Fibroblast of peridontal ligament (primary cell): ENCODE measurements at regions not wholly inside any gene's neighbourhood (a gene's known extent, or its start where the extent isn't known, plus 50 kb on each side); places are given as distances from the start of the nearest gene placed in this dataset.

Experiments
- DNase-seq: peaks from one replicate; pipeline ENCODE4 v3.0.0-alpha.2; 2010; ENCODE audit errors: extremely low read depth

- no peak for DNase-seq
Observed at GRCh38 chr12:46573347-46573658, 200.7 kb upstream of the SLC38A2 start.

GRCh38 chr12:46572644-46573346 is 200.2 kb upstream of the SLC38A2 start:
- DNase-seq, result no peak

DNA sequence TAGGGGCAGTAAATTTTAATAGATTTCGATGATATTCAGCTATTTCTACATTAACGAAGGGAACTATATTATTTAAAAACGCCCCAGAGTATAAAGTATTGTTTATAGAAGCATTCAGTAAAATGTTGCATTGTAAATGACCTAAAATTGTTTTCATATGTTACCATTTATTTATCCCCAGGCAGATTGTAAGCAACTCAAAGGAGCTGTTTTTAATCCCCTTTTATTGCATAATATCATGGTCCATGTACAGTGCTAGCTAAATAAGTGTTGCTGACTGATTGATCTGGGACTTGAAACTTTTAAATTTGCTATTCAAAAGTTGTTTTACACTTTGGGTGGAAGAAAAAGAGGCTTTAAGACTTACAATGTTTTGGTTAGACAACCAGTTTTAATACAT is 199.0 kb upstream of the SLC38A2 start:
- DNase-seq, result peak; percentile 40

- no peak for DNase-seq
Observed at GRCh38 chr12:46569826-46570439, 197.4 kb upstream of the SLC38A2 start.

- DNase-seq, result no peak
Observed at GRCh38 chr12:46567667-46568066, 195.1 kb upstream of the SLC38A2 start.

DNA sequence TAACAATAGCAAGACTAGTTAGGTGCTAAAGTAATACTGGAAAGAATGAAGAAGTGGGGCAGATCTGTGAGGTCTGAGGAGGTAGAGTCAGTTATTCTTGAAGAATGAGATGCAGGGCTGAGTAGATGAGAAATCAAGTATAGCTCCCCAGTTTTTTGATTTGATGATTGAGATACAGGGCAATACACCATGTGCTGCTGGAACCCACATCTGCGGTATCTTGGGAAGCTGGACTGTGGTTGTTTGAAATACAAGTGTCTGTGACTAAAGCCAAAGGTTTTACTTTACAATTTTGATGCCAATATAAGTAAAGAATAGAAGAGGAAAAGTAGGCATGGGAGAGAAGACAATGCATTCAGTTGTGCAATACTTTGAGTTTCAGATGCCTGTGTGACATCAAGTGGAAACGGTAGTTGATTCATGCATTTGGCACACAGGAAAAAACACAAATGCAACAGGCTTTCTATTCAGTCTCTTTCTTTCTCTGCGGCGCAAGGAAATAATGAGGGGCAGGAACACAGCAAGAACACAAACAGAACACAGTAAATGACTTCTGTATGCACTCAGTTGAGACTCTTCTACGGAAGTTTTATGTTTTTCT is 190.2 kb upstream of the SLC38A2 start:
- peak; percentile 92 for DNase-seq

- DNase-seq, result peak; percentile 29
Observed at GRCh38 chr12:46561769-46562624, 189.4 kb upstream of the SLC38A2 start.

- DNase-seq, result no peak
Observed at GRCh38 chr12:46560874-46561273, 188.3 kb upstream of the SLC38A2 start.

- no peak for DNase-seq
Observed at GRCh38 chr12:46560089-46560488, 187.5 kb upstream of the SLC38A2 start.

DNA sequence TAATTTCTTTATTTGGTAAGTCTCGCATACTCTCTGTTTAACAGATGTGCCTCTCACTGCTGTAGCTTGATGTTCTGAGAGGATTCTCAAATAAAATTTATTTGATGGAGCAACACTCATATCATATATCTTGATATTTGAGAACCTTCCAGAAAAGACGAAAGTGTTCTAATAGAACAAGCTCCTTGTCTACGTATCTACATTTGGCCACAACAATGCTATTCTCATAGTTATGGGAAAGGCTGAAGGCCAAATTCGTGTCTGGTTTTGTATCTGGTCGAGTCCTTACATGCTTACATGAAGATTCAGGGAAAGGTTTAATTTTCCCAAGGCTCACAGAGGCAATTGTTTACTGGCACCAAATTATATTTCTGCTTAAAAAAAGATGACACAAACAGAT is 186.7 kb upstream of the SLC38A2 start:
- DNase-seq, result peak; percentile 62

DNA sequence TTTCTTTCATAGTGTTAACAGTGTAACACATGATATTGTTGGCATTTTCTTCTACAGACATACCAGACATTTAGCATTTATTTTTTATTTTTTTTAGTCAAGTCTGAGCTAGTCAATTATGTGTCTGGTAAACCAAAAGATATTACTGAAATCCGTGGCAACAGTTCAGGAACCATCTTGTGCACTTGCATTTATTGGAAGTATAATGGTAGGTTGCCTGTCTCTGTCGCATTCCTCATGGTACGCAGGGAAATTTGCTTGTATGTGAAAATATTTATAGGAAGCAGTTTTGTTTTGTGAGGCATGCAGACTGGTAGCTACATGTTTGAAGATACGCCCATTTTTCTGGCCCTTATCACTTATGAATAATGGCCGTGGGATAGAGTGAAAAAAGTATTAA is 186.1 kb upstream of the SLC38A2 start:
- DNase-seq, result peak; percentile 45

GRCh38 chr12:46557539-46558373 is 185.2 kb upstream of the SLC38A2 start:
- peak; percentile 95 for DNase-seq

DNA sequence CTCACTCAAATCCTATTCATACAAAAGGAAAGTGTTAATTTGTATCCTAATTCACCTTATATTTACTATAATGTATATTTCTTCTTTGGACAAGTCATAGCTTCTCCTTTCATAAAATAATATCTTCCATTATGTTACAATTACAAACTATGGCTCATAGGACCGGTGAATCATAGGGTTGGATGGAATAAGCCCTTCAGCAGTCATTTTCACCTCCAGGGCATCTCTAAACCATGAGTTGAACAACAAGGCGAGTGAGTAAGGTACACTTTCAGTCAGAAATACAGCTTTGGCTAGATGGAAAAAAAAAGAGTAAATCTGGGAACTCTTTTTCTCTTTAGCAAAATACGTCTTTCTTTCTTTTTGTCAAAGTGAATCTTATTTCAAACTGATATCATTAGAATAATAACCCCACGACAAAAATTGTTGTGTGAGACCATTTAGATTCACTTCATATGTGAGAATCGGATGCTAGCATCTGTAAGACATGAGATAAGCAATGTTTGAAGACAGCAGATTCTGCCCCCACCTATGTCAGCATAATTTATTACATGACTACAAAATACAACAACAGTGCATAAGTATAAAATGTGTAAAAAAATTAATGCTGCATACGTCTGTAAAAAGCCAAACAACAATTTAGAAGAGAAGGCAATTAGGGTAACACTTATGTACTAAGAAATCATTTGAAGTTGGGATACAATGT is 184.4 kb upstream of the SLC38A2 start:
- DNase-seq, result peak; percentile 65

DNA sequence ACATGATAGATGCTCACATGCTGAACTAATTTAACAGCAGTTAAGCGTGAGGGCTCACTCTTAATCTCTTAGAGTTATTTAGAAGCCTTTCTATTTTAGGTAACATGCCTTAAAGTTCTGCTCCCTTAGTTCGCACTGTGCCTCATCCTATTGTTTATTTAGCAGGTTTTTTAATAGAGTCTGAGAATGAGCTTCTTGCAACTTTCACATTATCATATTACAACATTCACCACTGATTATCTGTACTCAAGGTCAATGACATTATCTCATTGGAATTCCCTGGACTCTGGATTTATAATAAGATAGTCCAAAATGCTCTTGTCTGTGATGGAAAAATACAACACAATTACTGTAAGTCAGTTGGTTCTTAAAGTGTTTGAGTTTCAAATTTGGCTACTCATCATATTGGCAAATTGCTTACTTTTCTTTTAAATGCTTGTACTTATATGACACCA is 183.6 kb upstream of the SLC38A2 start:
- DNase-seq, result peak; percentile 98

- DNase-seq, result peak; percentile 94
Observed at GRCh38 chr12:46555406-46555852, 182.9 kb upstream of the SLC38A2 start.

DNA sequence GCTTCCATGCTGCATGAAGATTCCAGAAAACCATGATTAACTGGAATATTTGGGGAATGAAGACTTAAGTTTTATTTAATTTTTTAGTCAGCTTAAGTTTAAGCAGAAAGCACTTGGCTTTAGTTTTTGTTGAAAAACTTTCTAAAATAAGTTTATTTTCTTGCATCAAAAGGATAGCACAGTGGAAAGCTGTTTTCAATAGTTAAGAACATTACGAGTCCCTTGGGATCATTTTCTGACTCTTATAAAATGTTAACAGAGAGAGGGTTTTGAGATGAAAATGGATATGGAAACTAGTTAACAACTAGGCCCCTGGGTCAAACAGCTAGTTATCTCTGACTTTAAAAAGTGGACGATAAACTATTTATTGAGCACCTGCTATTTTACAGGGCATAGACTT is 181.9 kb upstream of the SLC38A2 start:
- DNase-seq, result peak; percentile 78

- DNase-seq, result peak; percentile 89
Observed at GRCh38 chr12:46553911-46554310, 181.3 kb upstream of the SLC38A2 start.

- DNase-seq, result peak; percentile 70
Observed at GRCh38 chr12:46553266-46553665, 180.7 kb upstream of the SLC38A2 start.

DNA sequence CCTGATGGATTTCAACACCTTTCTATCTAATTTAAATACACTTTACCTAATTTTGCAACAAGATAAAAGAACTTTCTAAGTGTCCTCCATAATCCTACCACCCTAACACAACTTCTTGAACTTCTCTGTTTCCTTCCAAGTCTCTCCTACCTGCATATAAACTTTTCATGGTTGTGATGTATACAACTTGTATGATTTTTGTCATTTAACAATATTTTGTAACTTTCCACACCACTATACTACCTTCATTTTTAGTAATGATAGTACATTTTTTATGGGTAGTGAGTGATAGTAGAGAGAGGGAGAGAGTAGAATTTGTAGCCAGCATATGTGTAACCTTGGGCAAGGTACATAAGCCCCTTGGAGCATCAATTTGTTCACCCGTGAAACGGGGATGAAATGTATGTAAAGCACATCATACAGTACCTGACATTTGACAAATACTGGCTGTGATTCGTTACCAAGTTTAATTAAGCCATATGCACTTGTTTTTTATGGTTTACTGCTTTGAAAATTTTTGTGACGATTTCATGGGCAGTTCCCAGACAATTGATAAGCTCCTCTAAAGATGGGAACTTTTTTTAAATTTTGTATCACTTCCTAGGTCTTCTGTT is 177.8 kb upstream of the SLC38A2 start:
- DNase-seq, result no peak
